Cerebellar cortex (tissue), 1 donor: ENCODE measurements at regions not wholly inside any gene's neighbourhood (a gene's known extent, or its start where the extent isn't known, plus 50 kb on each side); places are given as distances from the start of the nearest gene placed in this dataset.

Experiments used
- DNase-seq: peaks from one replicate; pipeline ENCODE4 v3.0.0-alpha.2; 2015; ENCODE audit warnings: low spot score

GRCh38 chr16:86868070-86868469 is 289.7 kb downstream of the FOXL1 start:
- DNase-seq, result no peak

GRCh38 chr16:86868786-86869185 is 290.4 kb downstream of the FOXL1 start:
- no peak for DNase-seq

GRCh38 chr16:86869288-86870022 is 291.1 kb downstream of the FOXL1 start:
- DNase-seq, result no peak

GRCh38 chr16:86870380-86870779 is 292.0 kb downstream of the FOXL1 start:
- DNase-seq, result no peak

GRCh38 chr16:86872131-86872530 is 293.8 kb downstream of the FOXL1 start:
- DNase-seq, result no peak

GRCh38 chr16:86872833-86873232 is 294.5 kb downstream of the FOXL1 start:
- no peak for DNase-seq

- no peak for DNase-seq
Measured at GRCh38 chr16:86874141-86874540, 295.8 kb downstream of the FOXL1 start.

- DNase-seq, result no peak
Measured at GRCh38 chr16:86876499-86876898, 298.1 kb downstream of the FOXL1 start.

- no peak for DNase-seq
Measured at GRCh38 chr16:86877108-86877507, 298.8 kb downstream of the FOXL1 start.

GRCh38 chr16:86877835-86878234 is 299.5 kb downstream of the FOXL1 start:
- DNase-seq, result no peak

- no peak for DNase-seq
Measured at GRCh38 chr16:86878236-86879080, 300.1 kb downstream of the FOXL1 start.

- no peak for DNase-seq
Measured at GRCh38 chr16:86879268-86879667, 300.9 kb downstream of the FOXL1 start.

- no peak for DNase-seq
Measured at GRCh38 chr16:86880316-86881117, 302.2 kb downstream of the FOXL1 start.

- DNase-seq, result no peak
Measured at GRCh38 chr16:86881118-86881510, 302.8 kb downstream of the FOXL1 start.

GRCh38 chr16:86881861-86882273 is 303.5 kb downstream of the FOXL1 start:
- no peak for DNase-seq

GRCh38 chr16:86882586-86883280 is 304.4 kb downstream of the FOXL1 start:
- no peak for DNase-seq

- no peak for DNase-seq
Measured at GRCh38 chr16:86883583-86884389, 305.4 kb downstream of the FOXL1 start.

GRCh38 chr16:86884390-86884650 is 306.0 kb downstream of the FOXL1 start:
- DNase-seq, result no peak

- no peak for DNase-seq
Measured at GRCh38 chr16:86885139-86885538, 306.8 kb downstream of the FOXL1 start.

- no peak for DNase-seq
Measured at GRCh38 chr16:86886651-86887050, 308.3 kb downstream of the FOXL1 start.

GRCh38 chr16:86887416-86887815 is 309.1 kb downstream of the FOXL1 start:
- no peak for DNase-seq
